ENCODE measurements at regions not wholly inside any gene's neighbourhood (a gene's known extent, or its start where the extent isn't known, plus 50 kb on each side); places are given as distances from the start of the nearest gene placed in this dataset.
A peak's percentile ranks its signal among the peaks of the same experiment; 100 is the strongest.

- no peak for DNase-seq (ENCODE audit: low read depth)
- no peak for TF ChIP-seq CTCF (IDR thresholded peaks at IDR 0.05; ENCODE audit: control insufficient read depth, insufficient read depth, low read depth, low read length, missing control alignments)
Observed at GRCh38 chr11:43550714-43551113, 129.8 kb upstream of the HSD17B12 start.

DNA sequence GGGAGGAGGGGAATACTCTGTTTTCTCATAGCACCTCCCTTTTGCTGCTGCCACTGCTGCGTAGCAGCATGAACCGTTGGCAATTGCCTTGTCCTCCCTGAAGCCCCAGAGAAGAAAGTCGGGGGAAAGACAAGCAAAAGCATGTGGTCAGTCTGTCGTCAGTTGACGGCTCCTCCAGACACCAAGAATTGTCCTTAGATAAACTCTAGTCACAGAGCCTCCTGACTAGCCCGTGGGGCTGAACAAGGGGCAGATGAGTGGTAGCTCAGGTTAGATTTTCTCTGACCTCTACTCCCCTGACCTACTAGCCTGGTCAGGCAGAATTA is 126.4 kb upstream of the HSD17B12 start:
- no peak for DNase-seq (ENCODE audit: low read depth)
- H3K4me3 ChIP-seq (ENCODE audit: control insufficient read depth, low read depth, low read length): no peak overlapping the region
- TF ChIP-seq CTCF (IDR thresholded peaks at IDR 0.05; ENCODE audit: control insufficient read depth, insufficient read depth, low read depth, low read length, missing control alignments): no peak

More at GRCh38 chr11:43550714-43551113, 129.8 kb upstream of the HSD17B12 start:
- H3K4me3 ChIP-seq (ENCODE audit: control insufficient read depth, low read depth, low read length): no peak overlapping the region

- no peak overlapping the region for H3K4me3 ChIP-seq (ENCODE audit: control insufficient read depth, low read depth, low read length)
- DNase-seq (ENCODE audit: low read depth): no peak
- no peak for TF ChIP-seq CTCF (IDR thresholded peaks at IDR 0.05; ENCODE audit: control insufficient read depth, insufficient read depth, low read depth, low read length, missing control alignments)
Observed at GRCh38 chr11:43555186-43555585, 125.4 kb upstream of the HSD17B12 start.

- H3K4me3 ChIP-seq (ENCODE audit: control insufficient read depth, low read depth, low read length): no peak overlapping the region
- DNase-seq (ENCODE audit: low read depth): no peak
- no peak for TF ChIP-seq CTCF (IDR thresholded peaks at IDR 0.05; ENCODE audit: control insufficient read depth, insufficient read depth, low read depth, low read length, missing control alignments)
Observed at GRCh38 chr11:43555816-43556611, 124.5 kb upstream of the HSD17B12 start.

DNA sequence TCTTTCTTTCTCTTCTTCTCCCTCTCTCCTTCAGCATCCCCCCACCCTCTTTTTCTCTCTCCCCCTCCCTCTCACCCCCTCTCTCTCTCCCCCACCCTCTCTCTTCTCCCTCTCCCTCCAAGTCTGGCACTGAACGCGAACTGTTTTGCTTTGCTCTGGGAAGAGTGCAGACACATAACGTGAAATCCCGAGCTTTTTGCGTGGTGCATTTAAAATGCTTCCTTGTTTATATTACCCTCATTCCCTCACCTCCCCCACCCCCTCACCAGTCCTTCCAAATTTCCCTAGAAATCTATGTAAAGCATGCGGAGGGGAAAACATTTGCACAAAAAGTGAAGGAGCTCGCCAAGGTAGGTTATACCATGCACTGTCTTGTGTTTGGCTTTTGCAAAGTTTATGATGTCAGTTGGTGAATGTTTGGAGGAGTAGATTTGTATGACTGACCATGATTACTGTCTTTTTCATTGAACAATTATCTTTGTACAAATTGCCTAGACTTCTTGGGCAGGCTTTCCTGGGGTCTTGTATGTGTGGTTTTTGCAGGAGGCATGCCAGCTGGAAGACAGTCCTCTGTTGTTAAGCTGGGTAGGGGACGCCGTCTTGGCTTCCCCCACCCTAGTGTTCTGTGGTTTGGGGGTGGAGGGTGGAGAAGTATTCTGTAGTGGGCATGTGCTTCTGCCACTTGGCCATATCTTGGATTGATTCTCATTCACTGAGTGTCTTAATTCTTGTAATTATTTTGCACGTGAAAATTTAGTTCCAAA is 123.7 kb upstream of the HSD17B12 start:
- no peak overlapping the region for H3K4me3 ChIP-seq (ENCODE audit: control insufficient read depth, low read depth, low read length)
- TF ChIP-seq CTCF (IDR thresholded peaks at IDR 0.05; ENCODE audit: control insufficient read depth, insufficient read depth, low read depth, low read length, missing control alignments): no peak
- DNase-seq (ENCODE audit: low read depth): no peak

- no peak overlapping the region for H3K4me3 ChIP-seq (ENCODE audit: control insufficient read depth, low read depth, low read length)
- no peak for DNase-seq (ENCODE audit: low read depth)
Observed at GRCh38 chr11:43557553-43558110, 122.9 kb upstream of the HSD17B12 start.

More at GRCh38 chr11:43557553-43558110, 122.9 kb upstream of the HSD17B12 start:
- TF ChIP-seq CTCF (IDR thresholded peaks at IDR 0.05; ENCODE audit: control insufficient read depth, insufficient read depth, low read depth, low read length, missing control alignments): peak; percentile 32

All from AG09309 (cell line).